NCI-H345 treated with DMSO at 0.1 percent for 48 hours (cell line): ENCODE measurements at regions not wholly inside any gene's neighbourhood (a gene's known extent, or its start where the extent isn't known, plus 50 kb on each side); places are given as distances from the start of the nearest gene placed in this dataset.

Experiments used
- DNase-seq: peaks from one replicate; lab custom pipeline; 2025; ENCODE audit not compliant: unreplicated experiment; lab: John Stamatoyannopoulos, UW

- no peak for DNase-seq
These were observed 557.6 kb downstream of the QKI start for GRCh38 chr6:163971841-163972838.

- DNase-seq: no peak
These were observed 556.5 kb downstream of the QKI start for GRCh38 chr6:163970846-163971564.

- no peak for DNase-seq
These were observed 551.2 kb downstream of the QKI start for GRCh38 chr6:163965426-163966348.

GRCh38 chr6:163964789-163965188 lies 550.3 kb downstream of the QKI start:
- DNase-seq: no peak

- no peak for DNase-seq
These were observed 548.9 kb downstream of the QKI start for GRCh38 chr6:163963205-163964120.

GRCh38 chr6:163962627-163963117 lies 548.2 kb downstream of the QKI start:
- peak; percentile 17 for DNase-seq

- DNase-seq: no peak
These were observed 545.6 kb downstream of the QKI start for GRCh38 chr6:163960128-163960527.

- no peak for DNase-seq
These were observed 544.1 kb downstream of the QKI start for GRCh38 chr6:163958646-163959045.

GRCh38 chr6:163956571-163957407 lies 542.3 kb downstream of the QKI start:
- DNase-seq: peak; percentile 7

- DNase-seq: peak; percentile 73
These were observed 541.2 kb downstream of the QKI start for GRCh38 chr6:163955756-163956155.

- DNase-seq: no peak
These were observed 540.6 kb downstream of the QKI start for GRCh38 chr6:163955096-163955495.

- DNase-seq: no peak
These were observed 539.7 kb downstream of the QKI start for GRCh38 chr6:163954088-163954775.

- no peak for DNase-seq
These were observed 537.5 kb downstream of the QKI start for GRCh38 chr6:163952005-163952404.

GRCh38 chr6:163951326-163951725 lies 536.8 kb downstream of the QKI start:
- DNase-seq: no peak

GRCh38 chr6:163950159-163950558 lies 535.6 kb downstream of the QKI start:
- DNase-seq: no peak

- no peak for DNase-seq
These were observed 534.9 kb downstream of the QKI start for GRCh38 chr6:163949431-163949830.

- no peak for DNase-seq
These were observed 533.7 kb downstream of the QKI start for GRCh38 chr6:163948250-163948649.

GRCh38 chr6:163947276-163947675 lies 532.8 kb downstream of the QKI start:
- DNase-seq: no peak
